SH-SY5Y (cell line): ENCODE measurements at regions not wholly inside any gene's neighbourhood (a gene's known extent, or its start where the extent isn't known, plus 50 kb on each side); places are given as distances from the start of the nearest gene placed in this dataset.

ENCODE experiments used
- GATA2 ChIP-seq: IDR thresholded peaks from 2 replicates; pipeline ENCODE4 v1.6.1; 2011; ENCODE audit warnings: mild to moderate bottlenecking, low read depth, low read length
- GATA3 ChIP-seq: IDR thresholded peaks from 2 replicates; pipeline ENCODE4 v1.6.1; 2011; ENCODE audit warnings: low read depth, mild to moderate bottlenecking, low read length, moderate library complexity

- TF ChIP-seq GATA3 (no peak), GATA2 (no peak)
Observed at GRCh38 chr16:86027373-86028126, 128.6 kb downstream of the IRF8 start.
